ENCODE measurements at regions not wholly inside any gene's neighbourhood (a gene's known extent, or its start where the extent isn't known, plus 50 kb on each side); places are given as distances from the start of the nearest gene placed in this dataset.

DNA sequence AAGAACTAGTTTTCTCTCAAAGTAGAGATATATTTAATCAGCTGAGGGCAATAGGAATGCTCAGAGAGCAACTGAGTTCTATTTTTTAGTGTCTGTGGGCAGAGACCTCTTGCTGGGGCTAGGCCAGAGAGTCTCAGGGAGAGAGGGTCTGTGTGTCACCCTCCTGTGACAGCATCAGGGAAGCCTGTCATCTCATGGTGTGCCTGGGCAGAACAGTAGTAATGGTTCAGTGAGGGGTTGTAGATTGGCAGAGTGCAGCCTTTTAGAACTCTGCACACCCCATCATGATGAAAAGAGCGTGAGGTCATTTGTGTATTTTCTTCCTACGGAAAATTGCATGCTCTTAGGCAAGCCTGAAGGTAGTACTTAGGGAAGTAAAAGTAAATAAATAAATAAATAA is 1396.5 kb upstream of the AGA start:
- ATAC-seq (ENCODE audit: insufficient read depth, low read depth) = no peak

DNA sequence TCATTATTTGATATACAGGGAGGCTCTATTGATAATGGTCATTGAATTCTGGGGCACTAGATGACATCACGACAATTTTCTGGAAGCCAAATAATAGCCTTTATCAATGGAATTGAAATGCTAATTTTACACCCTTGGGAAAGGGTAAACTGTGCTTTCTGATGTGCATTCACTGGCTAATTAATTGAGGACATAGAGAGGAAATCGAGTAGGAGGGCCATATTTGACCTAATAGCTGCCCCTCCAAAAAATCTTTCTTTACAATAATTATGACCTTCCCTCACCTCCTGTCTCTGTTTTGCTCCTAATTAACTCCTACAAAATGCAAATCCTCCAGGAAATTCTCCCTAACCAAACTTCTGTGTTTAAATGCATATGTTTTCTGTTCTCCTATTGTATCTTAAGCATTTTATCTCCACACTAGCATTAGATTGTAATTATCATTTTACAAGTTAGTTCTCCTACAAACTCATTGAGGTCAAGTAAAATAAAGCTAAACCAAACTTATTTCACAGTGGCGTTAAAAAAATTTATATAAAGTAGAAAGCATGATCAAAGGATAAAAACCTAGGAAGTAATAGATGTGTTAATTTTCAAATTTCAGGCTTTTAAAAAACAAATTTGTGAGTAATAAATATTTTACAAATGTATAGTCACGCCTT is 1414.0 kb upstream of the AGA start:
- no peak for ATAC-seq (ENCODE audit: insufficient read depth, low read depth)
- Histone ChIP-seq H3K27me3 (ENCODE audit: insufficient read depth, low read length, poor library complexity) (no peaks in the 10 kb centered on the region), H2AFZ (ENCODE audit: low read depth, low read length) (no peak overlapping the region), H3K4me1 (ENCODE audit: insufficient read depth, low read length) (no peaks in the 10 kb centered on the region), H3K79me2 (ENCODE audit: insufficient read depth, low read length) (no peaks in the 10 kb centered on the region), H3K36me3 (ENCODE audit: insufficient read depth, low read length) (no peaks in the 10 kb centered on the region), H3K27ac (ENCODE audit: low read length) (no peak overlapping the region), H3K4me2 (ENCODE audit: insufficient read depth, low read length) (no peak overlapping the region), H3K9ac (ENCODE audit: low read depth, low read length) (no peak overlapping the region), H3K9me3 (ENCODE audit: insufficient read depth, low read length, severe bottlenecking) (no peaks in the 10 kb centered on the region), H3K4me3 (ENCODE audit: low read depth in 1 of 2, low read length in 2 of 2) (no peak overlapping the region), H4K20me1 (ENCODE audit: insufficient read depth, low read length) (no peaks in the 10 kb centered on the region)
- TF ChIP-seq, protein P1, sequence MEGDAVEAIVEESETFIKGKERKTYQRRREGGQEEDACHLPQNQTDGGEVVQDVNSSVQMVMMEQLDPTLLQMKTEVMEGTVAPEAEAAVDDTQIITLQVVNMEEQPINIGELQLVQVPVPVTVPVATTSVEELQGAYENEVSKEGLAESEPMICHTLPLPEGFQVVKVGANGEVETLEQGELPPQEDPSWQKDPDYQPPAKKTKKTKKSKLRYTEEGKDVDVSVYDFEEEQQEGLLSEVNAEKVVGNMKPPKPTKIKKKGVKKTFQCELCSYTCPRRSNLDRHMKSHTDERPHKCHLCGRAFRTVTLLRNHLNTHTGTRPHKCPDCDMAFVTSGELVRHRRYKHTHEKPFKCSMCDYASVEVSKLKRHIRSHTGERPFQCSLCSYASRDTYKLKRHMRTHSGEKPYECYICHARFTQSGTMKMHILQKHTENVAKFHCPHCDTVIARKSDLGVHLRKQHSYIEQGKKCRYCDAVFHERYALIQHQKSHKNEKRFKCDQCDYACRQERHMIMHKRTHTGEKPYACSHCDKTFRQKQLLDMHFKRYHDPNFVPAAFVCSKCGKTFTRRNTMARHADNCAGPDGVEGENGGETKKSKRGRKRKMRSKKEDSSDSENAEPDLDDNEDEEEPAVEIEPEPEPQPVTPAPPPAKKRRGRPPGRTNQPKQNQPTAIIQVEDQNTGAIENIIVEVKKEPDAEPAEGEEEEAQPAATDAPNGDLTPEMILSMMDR (IDR thresholded peaks at IDR 0.05; ENCODE audit: borderline replicate concordance, extremely low read depth, low read length, poor library complexity, severe bottlenecking) = no peak
- TF ChIP-seq EZH2 (IDR thresholded peaks at IDR 0.05; ENCODE audit: borderline replicate concordance, low read depth, low read length, severe bottlenecking) = no peak
- no peak for DNase-seq

More for the DNA sequence above, 1396.5 kb upstream of the AGA start:
- no peak overlapping the region for H3K4me2 ChIP-seq (ENCODE audit: insufficient read depth, low read length)
- no peak for TF ChIP-seq EZH2 (IDR thresholded peaks at IDR 0.05; ENCODE audit: borderline replicate concordance, low read depth, low read length, severe bottlenecking)
- TF ChIP-seq, protein P1 (IDR thresholded peaks at IDR 0.05; ENCODE audit: borderline replicate concordance, extremely low read depth, low read length, poor library complexity, severe bottlenecking) = no peak
- H3K4me3 ChIP-seq (ENCODE audit: low read depth in 1 of 2, low read length in 2 of 2) = no peak overlapping the region
- H3K79me2 ChIP-seq (ENCODE audit: insufficient read depth, low read length) = no peaks in the 10 kb centered on the region
- no peak for DNase-seq
- H3K9me3 ChIP-seq (ENCODE audit: insufficient read depth, low read length, severe bottlenecking) = no peaks in the 10 kb centered on the region
- H2AFZ ChIP-seq (ENCODE audit: low read depth, low read length) = no peak overlapping the region
- H3K27me3 ChIP-seq (ENCODE audit: insufficient read depth, low read length, poor library complexity) = no peaks in the 10 kb centered on the region
- H3K36me3 ChIP-seq (ENCODE audit: insufficient read depth, low read length) = no peaks in the 10 kb centered on the region
- H3K9ac ChIP-seq (ENCODE audit: low read depth, low read length) = no peak overlapping the region
- no peaks in the 10 kb centered on the region for H4K20me1 ChIP-seq (ENCODE audit: insufficient read depth, low read length)
- no peaks in the 10 kb centered on the region for H3K4me1 ChIP-seq (ENCODE audit: insufficient read depth, low read length)
- H3K27ac ChIP-seq (ENCODE audit: low read length) = no peak overlapping the region

DNA sequence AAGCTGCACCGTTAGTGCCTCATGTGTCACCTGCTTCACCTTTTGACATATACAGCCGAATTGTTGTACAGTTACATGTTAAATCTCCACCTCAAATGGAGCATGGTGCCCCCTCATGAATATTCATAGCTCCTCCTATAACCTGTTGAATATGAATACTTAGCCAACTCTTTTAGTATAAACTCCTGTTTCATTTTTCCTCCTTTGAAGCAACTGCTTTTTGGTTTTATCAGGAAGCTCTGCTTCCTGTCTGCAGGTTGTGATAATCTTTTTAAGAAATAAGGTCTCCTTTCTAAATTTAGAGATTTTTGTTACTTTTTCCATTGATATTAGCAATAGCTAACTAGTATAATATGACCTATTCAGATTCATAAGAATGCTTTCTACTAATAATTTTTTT is 1429.2 kb upstream of the AGA start:
- Histone ChIP-seq H3K36me3 (ENCODE audit: insufficient read depth, low read length) (no peaks in the 10 kb centered on the region), H3K27ac (ENCODE audit: low read length) (no peak overlapping the region), H2AFZ (ENCODE audit: low read depth, low read length) (no peak overlapping the region), H3K79me2 (ENCODE audit: insufficient read depth, low read length) (no peaks in the 10 kb centered on the region), H3K4me2 (ENCODE audit: insufficient read depth, low read length) (no peak overlapping the region), H3K4me1 (ENCODE audit: insufficient read depth, low read length) (no peaks in the 10 kb centered on the region), H3K4me3 (ENCODE audit: low read depth in 1 of 2, low read length in 2 of 2) (no peak overlapping the region), H3K9me3 (ENCODE audit: insufficient read depth, low read length, severe bottlenecking) (no peaks in the 10 kb centered on the region), H3K9ac (ENCODE audit: low read depth, low read length) (no peak overlapping the region), H3K27me3 (ENCODE audit: insufficient read depth, low read length, poor library complexity) (no peaks in the 10 kb centered on the region), H4K20me1 (ENCODE audit: insufficient read depth, low read length) (no peaks in the 10 kb centered on the region)
- no peak for ATAC-seq (ENCODE audit: insufficient read depth, low read depth)
- no peak for DNase-seq
- no peak for TF ChIP-seq EZH2 (IDR thresholded peaks at IDR 0.05; ENCODE audit: borderline replicate concordance, low read depth, low read length, severe bottlenecking)
- TF ChIP-seq, protein P1 (IDR thresholded peaks at IDR 0.05; ENCODE audit: borderline replicate concordance, extremely low read depth, low read length, poor library complexity, severe bottlenecking) = no peak
